GM08714 (cell line): ENCODE measurements at regions not wholly inside any gene's neighbourhood (a gene's known extent, or its start where the extent isn't known, plus 50 kb on each side); places are given as distances from the start of the nearest gene placed in this dataset.

ENCODE experiments used
- H3K4me3 ChIP-seq: fragments of 200-500 bp; sonication (Bioruptor generic); 2 replicates; pipeline ENCODE4 v1.5.1; 2014; ENCODE audit warnings: mild to moderate bottlenecking, low read length, inconsistent platforms
- ZNF274 ChIP-seq: IDR thresholded peaks from 2 replicates; pipeline ENCODE4 v1.6.1; 2012; ENCODE audit warnings: mild to moderate bottlenecking, low read depth, low read length

DNA sequence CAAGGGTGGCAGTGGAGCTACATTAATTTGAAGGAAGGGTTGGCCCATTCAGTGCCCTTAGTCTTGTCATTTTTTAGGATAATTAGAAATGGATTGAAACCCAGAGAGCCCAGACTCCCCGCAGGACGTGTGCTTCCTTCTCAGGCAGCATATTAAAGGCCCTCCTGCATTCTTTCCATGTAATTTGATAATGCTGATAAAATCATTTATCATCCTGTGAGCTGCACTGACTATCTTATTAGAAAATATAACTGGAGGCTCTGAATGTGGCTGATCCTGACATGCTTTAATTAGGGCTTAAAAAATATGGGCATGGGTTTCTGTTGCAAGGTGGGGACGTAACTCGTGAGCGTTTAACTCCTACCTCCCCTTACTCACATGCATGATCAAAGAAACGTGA lies 148.1 kb downstream of the ACKR3 start:
- H3K4me3 ChIP-seq, result no peak overlapping the region
- TF ChIP-seq ZNF274, result no peak

DNA sequence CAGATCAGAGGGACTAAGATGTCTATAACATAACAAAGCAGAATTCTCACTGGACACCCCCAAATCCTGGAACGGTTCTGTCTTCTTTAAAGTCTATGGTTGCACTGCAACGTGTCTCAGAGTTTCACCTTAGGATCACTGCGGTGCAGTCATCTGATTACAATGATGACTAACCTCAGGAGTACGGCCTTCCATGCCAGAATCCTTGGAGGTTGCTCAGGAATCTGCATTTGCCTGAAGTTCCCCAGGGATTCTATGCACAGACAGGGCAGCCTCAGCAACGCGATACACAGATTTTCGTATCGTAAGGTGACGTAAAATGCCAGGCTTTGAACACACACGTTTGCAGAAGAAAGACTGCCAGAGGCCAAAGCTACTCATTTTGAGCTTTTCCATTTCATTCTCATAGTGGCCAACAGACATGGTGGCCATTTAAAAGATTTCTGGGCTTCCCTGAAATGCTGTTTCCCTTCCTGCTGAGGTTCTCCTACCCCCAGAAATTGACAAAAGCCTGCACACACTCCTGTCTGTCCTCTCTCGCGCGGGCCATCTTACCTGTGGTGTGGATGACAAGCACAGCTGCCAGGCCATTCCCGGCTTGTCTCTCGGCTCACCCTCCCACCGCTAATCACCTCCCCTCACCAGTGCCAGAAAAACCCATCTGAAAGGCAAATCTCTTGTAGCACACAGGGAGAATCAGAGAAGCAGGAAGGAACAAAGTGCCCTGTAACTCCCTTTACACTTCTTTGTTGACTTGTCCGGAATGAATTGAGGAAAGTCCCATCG lies 148.8 kb downstream of the ACKR3 start:
- H3K4me3 ChIP-seq, result no peak overlapping the region

DNA sequence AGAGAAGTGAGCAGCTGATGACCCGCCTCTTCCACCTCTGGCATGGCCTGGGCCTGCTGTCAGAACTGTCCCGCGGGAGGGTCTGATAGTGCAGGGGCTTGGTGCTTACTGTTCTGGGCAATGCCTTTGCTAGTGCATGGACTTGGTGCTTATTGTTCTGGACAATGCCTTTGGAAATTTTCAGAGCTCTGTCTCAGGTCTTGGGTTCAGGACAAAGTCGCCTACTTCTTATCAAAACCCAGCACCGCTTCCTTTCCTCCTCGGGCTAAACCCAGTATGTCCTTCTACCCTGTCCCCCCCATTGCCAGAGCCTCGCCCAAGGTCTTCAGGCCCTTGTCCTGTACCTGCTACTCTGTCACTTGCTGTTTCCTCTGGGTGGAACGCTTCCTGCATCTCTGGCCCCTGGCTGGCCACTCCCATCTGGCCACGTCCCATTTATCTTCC lies 149.6 kb downstream of the ACKR3 start:
- TF ChIP-seq ZNF274, result no peak
- no peak overlapping the region for H3K4me3 ChIP-seq

More for the DNA sequence above, 148.8 kb downstream of the ACKR3 start:
- TF ChIP-seq ZNF274, result no peak

DNA sequence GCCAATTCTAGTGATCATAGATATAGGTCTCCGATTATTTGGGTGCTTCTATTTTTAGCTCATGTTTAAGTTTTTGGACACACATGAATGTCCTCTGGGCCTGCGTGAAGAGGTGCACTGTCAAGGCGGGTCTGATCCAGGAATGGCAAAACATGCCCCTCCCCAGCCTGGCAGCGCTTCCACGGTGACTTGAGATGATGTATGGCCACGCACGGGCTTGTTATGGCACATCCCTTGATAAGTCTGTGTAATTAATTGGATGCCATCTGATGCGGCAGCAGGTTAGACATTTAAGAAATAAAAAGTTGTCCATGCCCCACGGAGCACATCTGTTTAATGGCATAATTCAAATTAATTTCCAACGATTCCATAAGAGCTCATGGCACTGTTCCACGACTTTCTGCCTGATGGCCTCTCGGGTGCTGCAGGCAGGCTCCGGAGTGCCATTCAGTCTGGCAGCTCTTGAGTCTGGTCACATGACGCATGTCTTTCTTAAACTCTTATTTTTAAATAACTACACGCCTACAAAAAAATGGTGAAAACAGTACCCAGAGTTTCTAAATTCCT lies 151.4 kb downstream of the ACKR3 start:
- no peak overlapping the region for H3K4me3 ChIP-seq
- TF ChIP-seq ZNF274, result no peak

DNA sequence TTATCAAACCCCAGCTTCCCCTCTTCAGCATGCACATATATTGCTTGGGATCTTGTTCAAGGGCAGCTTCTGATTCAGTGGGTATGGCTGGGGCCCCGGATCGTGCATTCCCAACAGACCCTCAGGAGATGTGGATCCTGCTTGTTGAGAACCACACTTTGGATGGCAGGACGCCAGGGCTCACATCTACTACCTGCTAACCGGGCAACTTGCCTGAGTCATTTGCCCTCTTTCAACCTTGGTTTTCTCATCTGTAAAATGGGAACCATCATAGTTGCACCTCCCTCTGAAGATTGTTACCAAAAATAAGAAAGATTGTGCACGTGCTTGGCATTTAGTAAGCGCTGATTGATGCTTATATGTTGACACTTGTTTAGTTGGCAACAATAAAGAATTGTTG lies 154.6 kb downstream of the ACKR3 start:
- TF ChIP-seq ZNF274, result no peak
- H3K4me3 ChIP-seq, result no peak overlapping the region

DNA sequence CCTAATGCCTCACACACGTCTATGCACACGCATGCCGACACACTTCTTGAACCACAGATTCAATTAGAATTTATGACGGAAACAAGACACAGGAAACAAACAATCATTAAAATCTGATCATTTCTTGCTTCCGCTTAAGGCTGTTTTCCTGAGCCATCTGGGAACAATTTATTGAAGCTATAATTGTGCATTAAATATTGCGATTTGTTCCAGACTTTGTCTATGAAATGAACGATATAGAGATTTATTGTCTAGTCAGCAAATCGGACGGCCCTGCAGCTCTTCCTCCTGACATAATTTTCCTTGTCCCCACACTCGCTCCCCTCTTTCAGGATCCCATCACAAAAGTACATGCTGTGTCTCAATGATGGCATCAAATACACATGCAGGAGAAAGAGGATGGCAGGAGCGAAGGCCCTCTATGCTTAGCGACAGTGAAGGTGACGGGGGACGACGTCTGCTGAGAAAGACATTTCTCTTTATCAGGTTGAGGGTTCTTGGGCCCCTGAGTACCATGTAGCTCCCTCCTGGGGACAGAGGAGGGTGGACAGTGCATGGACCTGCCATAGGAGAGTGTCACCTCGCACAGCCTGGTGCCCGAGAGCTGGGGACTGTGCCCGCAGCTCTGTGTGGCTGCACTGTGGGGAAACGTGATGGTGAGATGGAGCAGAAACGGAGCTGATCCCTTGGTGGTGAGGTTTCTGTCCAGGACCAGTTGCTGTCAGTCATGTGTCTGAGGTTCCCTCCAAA lies 157.3 kb downstream of the ACKR3 start:
- H3K4me3 ChIP-seq, result no peak overlapping the region
- TF ChIP-seq ZNF274, result no peak

DNA sequence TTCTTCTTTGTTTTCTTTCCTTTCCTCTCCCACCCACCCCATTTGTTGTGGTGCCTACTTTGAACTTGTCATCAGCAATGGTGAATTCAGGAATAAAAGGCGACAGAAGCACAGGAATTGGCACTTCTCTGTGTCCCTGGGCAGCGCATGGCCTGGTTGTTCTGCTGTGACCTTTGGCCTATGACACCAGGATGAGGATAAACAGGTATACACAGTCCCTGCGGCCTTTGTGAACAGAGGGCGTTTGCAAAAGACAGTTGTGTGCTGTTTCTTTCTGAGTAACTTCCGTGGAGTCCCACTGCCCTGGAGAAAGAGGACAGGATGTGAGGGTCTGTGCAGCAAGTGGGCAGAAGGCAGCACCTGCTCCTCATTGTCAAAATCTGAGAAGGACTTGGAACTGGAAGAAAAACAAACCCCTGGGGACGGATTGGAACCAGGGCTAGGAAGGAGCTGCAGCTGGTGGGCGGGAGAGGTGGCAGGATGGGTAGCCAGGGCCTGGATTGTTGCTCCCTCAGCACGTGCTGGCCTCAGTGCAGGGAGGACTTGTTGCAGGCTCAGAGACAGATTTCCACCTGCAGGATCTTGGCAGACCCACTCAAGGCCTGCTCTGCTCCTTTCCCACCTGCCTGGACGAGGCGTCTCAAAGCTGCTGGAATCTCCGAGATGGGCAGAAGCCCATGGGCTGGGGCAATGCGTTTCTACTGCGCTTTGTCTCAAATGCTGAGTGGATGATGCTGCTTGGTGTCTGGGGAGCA lies 159.5 kb downstream of the ACKR3 start:
- no peak for TF ChIP-seq ZNF274
- no peak overlapping the region for H3K4me3 ChIP-seq

DNA sequence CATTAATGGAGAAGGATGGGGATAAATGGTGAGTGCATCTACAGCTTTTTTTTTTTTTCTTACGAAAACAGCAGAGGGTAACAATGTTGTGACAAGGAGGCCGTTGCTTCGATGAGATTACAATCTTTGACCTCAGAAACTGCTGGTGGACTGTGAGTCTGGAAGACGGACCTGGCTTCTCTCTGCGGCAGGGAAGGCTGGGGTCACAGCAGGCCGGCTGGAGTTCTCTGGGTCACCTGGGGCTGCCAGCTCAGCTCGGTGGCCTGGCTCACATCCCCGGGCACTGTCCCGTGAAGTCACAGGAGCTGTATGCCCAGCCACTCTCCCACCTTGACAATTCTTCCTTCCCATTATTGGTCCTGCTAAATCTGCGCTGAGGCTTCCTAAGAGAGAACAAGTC lies 160.8 kb downstream of the ACKR3 start:
- TF ChIP-seq ZNF274, result no peak
- H3K4me3 ChIP-seq, result no peak overlapping the region

DNA sequence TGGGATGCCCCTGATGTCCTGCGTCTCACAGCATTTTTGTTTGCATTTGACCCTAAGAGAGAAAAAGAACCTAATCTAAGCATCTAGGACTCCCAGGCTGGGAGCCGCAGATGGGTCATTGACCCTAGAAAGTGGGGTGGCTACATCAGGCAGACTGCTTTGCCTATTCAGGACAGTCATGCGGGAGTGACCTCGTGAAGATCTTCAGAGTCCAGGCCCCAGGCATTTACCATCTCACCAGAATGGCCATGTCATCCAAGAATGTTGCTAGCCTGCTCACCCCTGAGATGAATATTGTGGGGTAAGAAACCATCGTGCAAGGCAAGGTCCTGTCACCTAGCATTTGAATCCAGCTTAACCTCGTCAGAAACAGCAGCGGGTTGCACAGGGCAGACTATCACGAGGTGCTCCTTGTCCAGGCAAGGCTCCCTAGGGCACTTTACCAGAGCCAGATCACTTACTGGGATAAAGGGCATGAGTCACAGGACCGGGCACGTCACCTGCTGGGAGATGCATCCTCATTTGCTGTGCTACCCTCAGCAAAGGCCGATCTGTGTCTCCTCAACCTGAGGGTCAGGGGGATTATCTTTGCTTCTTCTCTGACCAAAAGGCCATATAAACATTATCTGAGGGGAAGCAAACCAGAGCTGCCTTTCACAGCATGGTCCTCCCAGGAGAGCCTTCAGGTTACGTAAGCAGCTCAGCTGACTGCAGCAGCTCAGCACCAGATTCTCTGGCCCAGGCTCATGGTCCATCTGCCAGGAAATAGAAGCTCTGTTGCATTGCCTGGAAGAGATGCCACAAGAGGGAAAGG lies 162.3 kb downstream of the ACKR3 start:
- no peak for TF ChIP-seq ZNF274

DNA sequence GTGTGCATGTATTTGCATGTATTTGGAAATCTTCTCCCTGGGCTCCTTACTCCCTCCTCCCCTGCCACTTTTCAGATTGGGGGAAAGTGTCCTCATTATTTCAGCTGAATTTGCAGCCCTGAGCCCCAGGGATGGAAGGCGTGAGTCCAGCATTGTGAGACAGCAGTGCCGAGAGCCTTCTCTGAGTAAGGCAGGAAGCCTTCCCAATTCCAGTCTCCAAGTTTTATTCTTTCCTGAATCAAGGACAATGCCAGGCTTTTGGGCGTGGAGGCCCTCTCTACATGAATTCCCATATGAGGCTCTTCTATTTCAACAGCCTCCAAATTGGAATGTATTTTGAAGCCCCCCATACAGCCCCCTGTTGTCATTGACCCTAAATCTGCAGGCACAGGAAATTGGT lies 163.5 kb downstream of the ACKR3 start:
- no peak overlapping the region for H3K4me3 ChIP-seq
- TF ChIP-seq ZNF274, result no peak

More for the DNA sequence above, 162.3 kb downstream of the ACKR3 start:
- no peak overlapping the region for H3K4me3 ChIP-seq

DNA sequence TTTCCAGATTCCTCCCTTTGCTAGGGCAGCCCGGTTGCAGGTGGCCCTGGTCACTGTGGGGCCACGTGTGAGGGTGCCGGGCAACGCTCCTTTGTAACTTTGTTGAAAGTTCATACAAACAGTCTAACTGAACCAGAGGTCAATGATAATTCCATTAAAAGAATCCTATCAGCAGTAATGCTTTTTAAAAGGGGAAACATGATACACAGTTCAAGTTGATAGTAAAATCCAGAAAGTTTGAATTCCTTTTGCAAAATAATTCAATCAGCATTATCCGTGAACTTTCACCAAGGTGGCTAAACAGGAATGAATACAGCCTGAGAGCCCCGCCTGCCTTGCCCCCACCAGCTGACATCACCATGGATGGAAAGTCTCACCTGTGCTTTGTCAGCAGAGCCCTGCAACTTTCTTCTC lies 166.2 kb downstream of the ACKR3 start:
- no peak for TF ChIP-seq ZNF274
- H3K4me3 ChIP-seq, result no peak overlapping the region

DNA sequence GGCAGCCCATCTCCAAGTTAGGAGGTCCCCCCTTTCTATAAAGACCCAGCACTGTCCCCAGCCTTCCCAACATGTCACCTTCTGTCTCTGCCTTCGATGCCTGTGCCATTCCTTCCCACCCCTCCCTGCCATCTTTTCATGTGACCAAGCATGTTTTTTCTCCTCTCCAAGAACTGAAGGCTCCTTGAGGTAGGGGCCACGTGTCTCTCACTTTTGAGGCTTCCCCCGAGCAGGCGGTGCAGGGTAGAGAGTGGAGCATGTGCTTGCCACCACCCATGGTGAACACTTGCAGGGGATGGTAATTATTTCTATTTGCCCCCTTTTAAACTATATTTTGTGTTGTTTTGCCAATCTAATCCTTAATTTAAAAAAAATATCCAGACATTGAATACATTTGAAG lies 168.4 kb downstream of the ACKR3 start:
- TF ChIP-seq ZNF274, result no peak

DNA sequence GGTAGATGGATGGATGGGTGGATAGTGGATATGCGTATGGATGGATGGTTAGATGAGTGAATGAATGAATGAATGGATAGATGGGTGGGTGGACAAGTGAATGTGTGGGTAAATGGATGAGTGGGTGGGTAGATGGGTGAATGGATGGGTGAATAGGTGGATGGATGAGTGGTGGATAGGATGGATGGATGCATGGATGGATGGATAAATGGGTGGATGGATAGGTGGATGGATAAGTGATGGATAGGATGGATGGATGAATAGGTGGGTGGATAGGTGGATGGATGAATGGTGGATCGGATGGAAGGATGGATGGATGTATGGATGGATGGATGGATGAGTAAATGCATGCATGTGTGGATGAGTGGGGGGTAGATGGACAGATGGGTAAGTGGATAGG lies 169.3 kb downstream of the ACKR3 start:
- no peak overlapping the region for H3K4me3 ChIP-seq
- no peak for TF ChIP-seq ZNF274

More for the DNA sequence above, 168.4 kb downstream of the ACKR3 start:
- no peak overlapping the region for H3K4me3 ChIP-seq
